WTC11 (cell line): ENCODE measurements at regions not wholly inside any gene's neighbourhood (a gene's known extent, or its start where the extent isn't known, plus 50 kb on each side); places are given as distances from the start of the nearest gene placed in this dataset.

Experiments used
- ATAC-seq: fragments of 200-7000 bp; cut with Tn5 transposase; 2 replicates; pipeline ENCODE4 v1.10.0; 2021; ENCODE audit warnings: mild to moderate bottlenecking, moderate library complexity
- CTCF ChIA-PET: fragments of 300-600 bp; sonication (Branson Sonifier 250); formaldehyde crosslinking; loops from one replicate; lab custom pipeline; 2021; ENCODE audit warnings: antibody characterized with exemption; lab: Charles Lee
- POLR2A ChIA-PET: fragments of 350-600 bp; sonication (Branson Sonifier 250); formaldehyde crosslinking; loops from one replicate; lab custom pipeline; 2021; ENCODE audit warnings: antibody characterized with exemption; lab: Charles Lee
- DNase-seq: peaks from one replicate; pipeline ENCODE4 v3.0.0; 2021; ENCODE audit warnings: low spot score
- H3K27ac Mint-ChIP-seq: 2 replicates; pipeline ENCODE4 v1.8.0; 2021; ENCODE audit warnings: mixed read lengths
- H3K27me3 Mint-ChIP-seq: 2 replicates; pipeline ENCODE4 v1.8.0; 2021; ENCODE audit warnings: low read depth, mild to moderate bottlenecking, moderate library complexity, mixed read lengths
- H3K36me3 Mint-ChIP-seq: 2 replicates; pipeline ENCODE4 v1.8.0; 2021; ENCODE audit warnings: mixed read lengths
- H3K4me1 Mint-ChIP-seq: 2 replicates; pipeline ENCODE4 v1.8.0; 2022; ENCODE audit warnings: mixed read lengths
- H3K4me3 Mint-ChIP-seq: 2 replicates; pipeline ENCODE4 v1.8.0; 2021; ENCODE audit warnings: mild to moderate bottlenecking, moderate library complexity, mixed read lengths
- H3K9me3 Mint-ChIP-seq: 2 replicates; pipeline ENCODE4 v1.8.0; 2021; ENCODE audit warnings: mixed read lengths
- CREB1 ChIP-seq: sonication (generic); formaldehyde crosslinking; IDR thresholded peaks from 2 replicates; pipeline ENCODE4 v1.8.0; 2023; ENCODE audit warnings: mild to moderate bottlenecking, missing genetic modification reagents
- GRHL2 ChIP-seq: fragments of 250-450 bp; sonication (Bioruptor Pico); IDR thresholded peaks from 2 replicates; pipeline ENCODE4 v1.8.0; 2022; ENCODE audit warnings: mild to moderate bottlenecking, moderate library complexity; ENCODE audit not compliant: insufficient replicate concordance, severe bottlenecking
- GTF2I ChIP-seq: fragments of 250-450 bp; sonication (Bioruptor Pico); conservative IDR thresholded peaks from 2 replicates; pipeline ENCODE4 v1.4.0; 2021; ENCODE audit warnings: mild to moderate bottlenecking
- MAX ChIP-seq: sonication (generic); formaldehyde crosslinking; IDR thresholded peaks from 2 replicates; pipeline ENCODE4 v1.8.0; 2022; ENCODE audit warnings: mild to moderate bottlenecking, missing genetic modification reagents
- MXD4 ChIP-seq: fragments of 250-450 bp; sonication (Bioruptor Pico); IDR thresholded peaks from 2 replicates; pipeline ENCODE4 v1.8.0; 2021; ENCODE audit warnings: mild to moderate bottlenecking, moderate library complexity, borderline replicate concordance
- NFE2L1 ChIP-seq: sonication (generic); formaldehyde crosslinking; IDR thresholded peaks from 2 replicates; pipeline ENCODE4 v1.8.1; 2023; ENCODE audit warnings: missing genetic modification reagents
- NR1H2 ChIP-seq: sonication (generic); formaldehyde crosslinking; IDR thresholded peaks from 2 replicates; pipeline ENCODE4 v1.9.0; 2021; ENCODE audit warnings: mild to moderate bottlenecking, moderate library complexity, missing genetic modification reagents
- NR2C2 ChIP-seq: sonication (generic); formaldehyde crosslinking; IDR thresholded peaks from 2 replicates; pipeline ENCODE4 v1.8.0; 2022; ENCODE audit warnings: mild to moderate bottlenecking, missing genetic modification reagents
- PRDM15 ChIP-seq: sonication (generic); formaldehyde crosslinking; IDR thresholded peaks from 2 replicates; pipeline ENCODE4 v1.8.0; 2022; ENCODE audit warnings: missing genetic modification reagents
- SMAD4 ChIP-seq: sonication (generic); formaldehyde crosslinking; IDR thresholded peaks from 2 replicates; pipeline ENCODE4 v1.8.0; 2022; ENCODE audit warnings: mild to moderate bottlenecking, missing genetic modification reagents
- USF1 ChIP-seq: sonication (generic); formaldehyde crosslinking; IDR thresholded peaks from 2 replicates; pipeline ENCODE4 v1.8.0; 2022; ENCODE audit warnings: mild to moderate bottlenecking, missing genetic modification reagents
- ZNF219 ChIP-seq: sonication (generic); formaldehyde crosslinking; IDR thresholded peaks from 2 replicates; pipeline ENCODE4 v1.8.0; 2023; ENCODE audit warnings: missing genetic modification reagents, mild to moderate bottlenecking, borderline replicate concordance
- ZNF281 ChIP-seq: sonication (generic); formaldehyde crosslinking; IDR thresholded peaks from 2 replicates; pipeline ENCODE4 v1.8.0; 2023; ENCODE audit warnings: mild to moderate bottlenecking, missing genetic modification reagents
- ZNF423 ChIP-seq: fragments of 250-450 bp; sonication (Bioruptor Pico); IDR thresholded peaks from 2 replicates; pipeline ENCODE4 v2.1.2; 2022; ENCODE audit warnings: mild to moderate bottlenecking, moderate library complexity

- ChIA-PET CTCF (interaction anchor here (2.4 kb wide), 1 partner anchor 58 kb away, joined by 8 read pairs; no protein-coding TSS in a partner anchor), POLR2A (no interaction called here)
- peaks cover 12% of the 10 kb centered on the region for H3K4me1 Mint-ChIP-seq
- H3K27ac Mint-ChIP-seq = no peak overlapping the region
- TF ChIP-seq PRDM15 = 0 out of 2 replicates have a peak, but pooled peaks have one; percentile 30
- TF ChIP-seq GTF2I (CRISPR knock-in tag) = no peak
- no peaks in the 10 kb centered on the region for H3K9me3 Mint-ChIP-seq
- H3K4me3 Mint-ChIP-seq = no peak overlapping the region
- ATAC-seq = no peak
- DNase-seq = no peak
- H3K36me3 Mint-ChIP-seq = no peaks in the 10 kb centered on the region
- peaks cover 3% of the 10 kb centered on the region; the same call in 1 of the 2 replicates for H3K27me3 Mint-ChIP-seq
These were observed 210.8 kb downstream of the DAD1 start for GRCh38 chr14:22378181-22378580.

- Mint-ChIP-seq H3K4me1 (no peaks in the 10 kb centered on the region), H3K36me3 (no peaks in the 10 kb centered on the region), H3K9me3 (no peaks in the 10 kb centered on the region), H3K4me3 (no peak overlapping the region), H3K27me3 (peaks cover 3% of the 10 kb centered on the region; the same call in 1 of the 2 replicates), H3K27ac (no peak overlapping the region)
- POLR2A ChIA-PET = no interaction called here
- CTCF ChIA-PET = interaction anchor here (0.7 to 3.6 kb wide), 29 partner anchors 8 to 268 kb away, joined by 3 to 80 read pairs (median 4); no protein-coding TSS in a partner anchor
- ATAC-seq = no peak
- DNase-seq = no peak
- TF ChIP-seq ZNF281 (CRISPR knock-in tag) (no peak), GRHL2 (CRISPR knock-in tag) (no peak), USF1 (no peak), GTF2I (CRISPR knock-in tag) (no peak), ZNF423 (no peak), ZNF219 (CRISPR knock-in tag) (no peak), MAX (CRISPR knock-in tag) (no peak), MXD4 (no peak), NFE2L1 (CRISPR knock-in tag) (no peak), CREB1 (CRISPR knock-in tag) (no peak), NR1H2 (CRISPR knock-in tag) (no peak), SMAD4 (CRISPR knock-in tag) (no peak), NR2C2 (no peak)
These were observed 213.6 kb downstream of the DAD1 start for GRCh38 chr14:22375321-22375930.
